Omental fat pad (tissue), 3 donors: ENCODE measurements at regions not wholly inside any gene's neighbourhood (a gene's known extent, or its start where the extent isn't known, plus 50 kb on each side); places are given as distances from the start of the nearest gene placed in this dataset.

Experiments
- ATAC-seq: fragments of 150-250 bp; one replicate; pipeline ENCODE4 v1.9.1; 2016; ENCODE audit warnings: mild to moderate bottlenecking, moderate library complexity; ENCODE audit not compliant: low FRiP score
- DNase-seq: peaks from one replicate; pipeline ENCODE4 v3.0.0-alpha.2; 2019; ENCODE audit warnings: low spot score
- TF ChIP-seq, protein P1 (sequence below), 3 donors: fragments of 450-650 bp; IDR thresholded peaks; one replicate each; pipeline ENCODE4 v1.5.1; 2016 to 2017; ENCODE audit warnings: antibody characterized with exemption in 3 of 3, mild to moderate bottlenecking in 3 of 3, moderate library complexity in 2 of 3

DNA sequence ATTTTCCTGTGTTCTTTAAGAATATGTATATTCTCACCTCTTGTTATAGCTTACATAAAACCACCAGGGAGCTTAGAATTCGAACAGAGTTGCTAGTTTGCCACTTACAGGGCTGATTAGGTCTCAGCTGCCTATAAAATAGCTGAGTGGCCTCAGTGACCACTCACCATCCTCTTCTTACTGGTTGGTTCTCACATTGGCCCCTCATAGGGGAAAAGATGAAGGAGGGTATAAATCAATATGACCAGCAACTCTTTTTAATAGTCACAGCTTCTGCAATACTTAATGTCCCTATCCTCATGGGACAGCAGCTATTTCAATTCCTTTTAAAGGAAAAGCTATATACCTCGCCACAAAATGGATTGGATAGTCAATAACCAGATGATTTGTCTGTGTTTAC is 199.4 kb upstream of the CDH20 start:
- no peak for ATAC-seq
- TF ChIP-seq, protein P1, sequence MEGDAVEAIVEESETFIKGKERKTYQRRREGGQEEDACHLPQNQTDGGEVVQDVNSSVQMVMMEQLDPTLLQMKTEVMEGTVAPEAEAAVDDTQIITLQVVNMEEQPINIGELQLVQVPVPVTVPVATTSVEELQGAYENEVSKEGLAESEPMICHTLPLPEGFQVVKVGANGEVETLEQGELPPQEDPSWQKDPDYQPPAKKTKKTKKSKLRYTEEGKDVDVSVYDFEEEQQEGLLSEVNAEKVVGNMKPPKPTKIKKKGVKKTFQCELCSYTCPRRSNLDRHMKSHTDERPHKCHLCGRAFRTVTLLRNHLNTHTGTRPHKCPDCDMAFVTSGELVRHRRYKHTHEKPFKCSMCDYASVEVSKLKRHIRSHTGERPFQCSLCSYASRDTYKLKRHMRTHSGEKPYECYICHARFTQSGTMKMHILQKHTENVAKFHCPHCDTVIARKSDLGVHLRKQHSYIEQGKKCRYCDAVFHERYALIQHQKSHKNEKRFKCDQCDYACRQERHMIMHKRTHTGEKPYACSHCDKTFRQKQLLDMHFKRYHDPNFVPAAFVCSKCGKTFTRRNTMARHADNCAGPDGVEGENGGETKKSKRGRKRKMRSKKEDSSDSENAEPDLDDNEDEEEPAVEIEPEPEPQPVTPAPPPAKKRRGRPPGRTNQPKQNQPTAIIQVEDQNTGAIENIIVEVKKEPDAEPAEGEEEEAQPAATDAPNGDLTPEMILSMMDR (IDR thresholded peaks at IDR 0.05), result no peak
- DNase-seq, result no peak

DNA sequence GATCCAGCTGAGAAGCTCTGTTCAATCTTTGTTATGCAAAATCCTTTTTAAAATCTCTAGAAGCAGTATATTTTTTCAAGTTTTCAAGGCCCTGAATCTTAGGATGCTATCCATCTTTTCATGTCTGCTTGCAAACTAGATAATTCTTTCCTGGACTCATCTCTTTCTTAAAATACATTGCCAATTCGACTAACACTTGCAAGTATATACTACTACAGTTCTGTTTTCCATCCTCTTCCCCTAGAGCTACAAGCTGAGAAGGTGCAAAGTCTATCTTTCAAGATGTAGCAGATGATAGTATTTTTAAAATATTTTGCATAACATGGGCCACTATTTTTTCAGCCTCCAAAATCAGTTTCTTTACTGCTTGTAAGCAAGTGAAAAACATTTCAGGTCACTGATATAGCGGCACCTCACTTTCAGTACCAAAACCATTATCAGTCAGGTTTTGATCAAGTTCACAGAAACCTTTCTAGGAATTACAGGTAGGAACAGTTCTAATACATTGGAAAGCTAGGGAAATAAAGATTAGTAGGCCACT is 196.4 kb upstream of the CDH20 start:
- DNase-seq, result no peak

DNA sequence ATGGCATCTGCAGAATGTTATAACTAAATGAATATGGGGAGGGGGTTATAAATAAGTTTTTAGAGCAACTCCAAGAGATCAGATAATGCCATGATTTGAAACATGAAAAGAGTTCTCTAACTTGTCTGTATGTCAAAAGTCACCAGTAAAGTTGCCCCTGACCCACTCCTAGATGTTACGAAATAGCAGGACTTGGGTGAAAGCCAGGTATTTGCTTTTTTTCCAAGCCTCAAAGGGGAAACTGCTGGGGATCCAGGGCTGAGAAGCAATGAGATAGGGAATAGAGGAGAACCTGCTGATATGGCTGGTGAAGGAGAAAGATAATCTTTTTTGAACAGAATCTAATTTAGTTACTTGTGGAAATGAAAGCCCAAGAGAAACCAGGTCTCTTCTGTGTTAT is 191.5 kb upstream of the CDH20 start:
- no peak for DNase-seq
- no peak for ATAC-seq
- TF ChIP-seq, protein P1 (IDR thresholded peaks at IDR 0.05), result no peak

More for the DNA sequence above, 196.4 kb upstream of the CDH20 start:
- TF ChIP-seq, protein P1 (IDR thresholded peaks at IDR 0.05), result no peak
- ATAC-seq, result no peak

DNA sequence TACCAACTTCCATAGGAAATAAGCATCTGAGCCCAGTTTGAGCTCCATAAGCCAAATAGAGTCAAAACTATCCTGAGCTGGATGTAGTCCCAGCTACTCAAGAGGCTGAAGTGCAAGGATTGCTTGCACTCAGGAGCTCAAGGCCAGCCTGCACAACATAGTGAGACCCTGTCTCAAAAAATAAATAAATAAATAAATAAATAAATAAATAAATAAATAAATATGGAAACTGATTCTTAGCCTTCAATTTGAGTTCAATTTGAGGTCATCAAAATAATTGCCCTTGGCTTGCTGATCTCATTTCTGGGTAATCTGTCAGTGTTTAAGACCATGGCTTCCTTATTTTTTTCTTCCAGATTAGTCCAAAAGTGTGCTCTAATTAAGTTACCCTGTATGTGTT is 184.9 kb upstream of the CDH20 start:
- no peak for DNase-seq
- TF ChIP-seq, protein P1 (IDR thresholded peaks at IDR 0.05), result no peak
- no peak for ATAC-seq

DNA sequence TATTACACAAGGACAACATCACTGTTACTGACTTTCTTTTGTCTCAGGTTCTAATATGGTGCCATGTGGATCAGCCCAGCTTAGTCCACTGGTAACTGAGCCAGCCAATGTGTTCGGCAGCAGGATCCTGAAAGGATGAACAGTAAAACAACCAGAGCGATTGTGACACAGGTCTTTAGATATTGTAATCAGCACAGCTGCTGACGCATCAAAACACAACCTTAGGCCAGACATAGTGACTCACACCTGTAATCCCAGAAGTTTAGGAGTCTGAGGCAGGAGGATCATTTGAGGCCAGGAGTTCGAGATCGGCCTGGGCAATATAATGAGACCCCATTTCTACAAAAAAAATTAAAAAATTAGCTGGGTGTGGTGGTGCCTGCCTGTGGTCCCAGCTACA is 183.4 kb upstream of the CDH20 start:
- TF ChIP-seq, protein P1 (IDR thresholded peaks at IDR 0.05), result no peak
- DNase-seq (no peak), ATAC-seq (no peak)

DNA sequence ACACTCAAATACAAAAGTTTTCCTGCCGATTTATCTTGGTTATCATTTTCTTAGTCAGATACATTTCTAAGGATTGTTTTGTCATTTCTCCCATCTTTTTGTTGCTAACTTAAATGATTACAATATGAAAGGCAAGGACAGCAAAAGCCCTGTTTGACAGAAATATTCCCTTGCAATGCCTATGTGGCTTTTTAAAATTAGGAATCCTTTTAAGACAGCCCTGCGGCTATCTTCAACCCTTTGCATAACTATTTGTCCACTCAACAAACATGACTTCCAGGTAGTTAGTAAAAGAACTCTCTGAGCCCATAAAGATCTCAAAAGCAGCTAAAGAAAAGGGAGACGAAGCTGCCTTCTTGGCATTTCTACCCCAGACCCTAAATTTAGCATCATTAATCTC is 179.7 kb upstream of the CDH20 start:
- TF ChIP-seq, protein P1 (IDR thresholded peaks at IDR 0.05), result no peak
- ATAC-seq (no peak), DNase-seq (no peak)

DNA sequence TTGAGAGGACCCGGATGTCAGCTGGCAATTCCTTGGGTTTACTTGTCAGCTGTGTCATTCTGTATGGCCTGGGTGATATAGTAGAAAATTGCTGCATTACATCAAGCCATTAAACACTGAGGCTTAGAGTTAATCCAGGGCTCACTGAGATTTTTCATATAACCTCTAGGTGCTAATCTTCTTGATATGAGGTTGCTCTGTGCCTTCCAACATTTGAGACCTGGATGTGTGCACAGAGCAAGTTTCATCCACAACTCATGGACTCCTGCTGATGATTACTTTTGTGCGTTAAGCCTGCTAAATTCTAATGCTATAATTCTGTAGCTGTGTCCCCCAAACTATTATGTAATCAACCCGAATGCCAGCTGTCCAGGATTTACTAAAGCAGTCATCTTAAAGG is 178.4 kb upstream of the CDH20 start:
- TF ChIP-seq, protein P1 (IDR thresholded peaks at IDR 0.05), result no peak
- ATAC-seq (no peak), DNase-seq (no peak)
